Neural progenitor cell (in vitro differentiated cells): ENCODE measurements at regions not wholly inside any gene's neighbourhood (a gene's known extent, or its start where the extent isn't known, plus 50 kb on each side); places are given as distances from the start of the nearest gene placed in this dataset.

Experiments
- EZH2 ChIP-seq: fragments of 200-600 bp; sonication (generic); IDR thresholded peaks from 2 replicates; pipeline ENCODE4 v1.6.1; 2017; ENCODE audit warnings: antibody characterized with exemption, mild to moderate bottlenecking, moderate library complexity
- EZH2phosphoT487 ChIP-seq: fragments of 200-600 bp; sonication (generic); IDR thresholded peaks from 2 replicates; pipeline ENCODE4 v1.6.1; 2017; ENCODE audit warnings: antibody characterized with exemption
- TF ChIP-seq, protein P1 (sequence below): fragments of 200-600 bp; sonication (generic); IDR thresholded peaks from 2 replicates; pipeline ENCODE4 v1.5.1; 2017; ENCODE audit warnings: antibody characterized with exemption, mild to moderate bottlenecking

DNA sequence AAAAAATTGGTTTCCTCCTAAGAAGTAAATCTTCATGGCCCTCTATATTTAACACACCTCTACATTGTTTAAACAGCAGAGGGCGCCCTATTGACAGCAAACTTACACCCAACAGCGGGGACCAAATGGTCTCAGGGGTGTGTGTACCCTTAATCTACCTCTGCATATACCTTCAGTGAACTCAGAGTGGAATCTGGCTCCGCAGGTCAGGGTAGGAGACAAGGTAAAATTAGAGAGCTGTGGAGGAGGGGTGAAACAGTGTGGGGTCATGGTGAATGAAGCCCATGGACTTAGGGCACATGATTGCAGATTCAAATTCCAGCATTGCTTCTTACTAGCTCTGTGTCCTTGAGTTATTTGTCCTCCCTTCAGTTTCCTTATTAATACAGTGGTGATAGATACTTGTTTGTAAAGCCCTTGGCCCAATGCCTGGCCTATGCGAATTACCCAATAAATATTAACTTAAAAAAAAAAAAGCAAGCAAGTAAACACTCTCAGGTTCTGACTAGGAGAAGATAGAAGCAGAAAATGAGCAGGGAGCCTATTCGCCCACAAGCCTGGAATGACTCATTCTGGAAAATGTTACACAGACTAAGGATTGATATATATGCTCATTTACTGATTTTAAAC lies 122.9 kb downstream of the CAVIN4 start:
- TF ChIP-seq, protein P1, sequence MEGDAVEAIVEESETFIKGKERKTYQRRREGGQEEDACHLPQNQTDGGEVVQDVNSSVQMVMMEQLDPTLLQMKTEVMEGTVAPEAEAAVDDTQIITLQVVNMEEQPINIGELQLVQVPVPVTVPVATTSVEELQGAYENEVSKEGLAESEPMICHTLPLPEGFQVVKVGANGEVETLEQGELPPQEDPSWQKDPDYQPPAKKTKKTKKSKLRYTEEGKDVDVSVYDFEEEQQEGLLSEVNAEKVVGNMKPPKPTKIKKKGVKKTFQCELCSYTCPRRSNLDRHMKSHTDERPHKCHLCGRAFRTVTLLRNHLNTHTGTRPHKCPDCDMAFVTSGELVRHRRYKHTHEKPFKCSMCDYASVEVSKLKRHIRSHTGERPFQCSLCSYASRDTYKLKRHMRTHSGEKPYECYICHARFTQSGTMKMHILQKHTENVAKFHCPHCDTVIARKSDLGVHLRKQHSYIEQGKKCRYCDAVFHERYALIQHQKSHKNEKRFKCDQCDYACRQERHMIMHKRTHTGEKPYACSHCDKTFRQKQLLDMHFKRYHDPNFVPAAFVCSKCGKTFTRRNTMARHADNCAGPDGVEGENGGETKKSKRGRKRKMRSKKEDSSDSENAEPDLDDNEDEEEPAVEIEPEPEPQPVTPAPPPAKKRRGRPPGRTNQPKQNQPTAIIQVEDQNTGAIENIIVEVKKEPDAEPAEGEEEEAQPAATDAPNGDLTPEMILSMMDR = peak; percentile 89
- no peak for TF ChIP-seq EZH2
- no peak for TF ChIP-seq EZH2phosphoT487
